ENCODE measurements at regions not wholly inside any gene's neighbourhood (a gene's known extent, or its start where the extent isn't known, plus 50 kb on each side); places are given as distances from the start of the nearest gene placed in this dataset.

DNA sequence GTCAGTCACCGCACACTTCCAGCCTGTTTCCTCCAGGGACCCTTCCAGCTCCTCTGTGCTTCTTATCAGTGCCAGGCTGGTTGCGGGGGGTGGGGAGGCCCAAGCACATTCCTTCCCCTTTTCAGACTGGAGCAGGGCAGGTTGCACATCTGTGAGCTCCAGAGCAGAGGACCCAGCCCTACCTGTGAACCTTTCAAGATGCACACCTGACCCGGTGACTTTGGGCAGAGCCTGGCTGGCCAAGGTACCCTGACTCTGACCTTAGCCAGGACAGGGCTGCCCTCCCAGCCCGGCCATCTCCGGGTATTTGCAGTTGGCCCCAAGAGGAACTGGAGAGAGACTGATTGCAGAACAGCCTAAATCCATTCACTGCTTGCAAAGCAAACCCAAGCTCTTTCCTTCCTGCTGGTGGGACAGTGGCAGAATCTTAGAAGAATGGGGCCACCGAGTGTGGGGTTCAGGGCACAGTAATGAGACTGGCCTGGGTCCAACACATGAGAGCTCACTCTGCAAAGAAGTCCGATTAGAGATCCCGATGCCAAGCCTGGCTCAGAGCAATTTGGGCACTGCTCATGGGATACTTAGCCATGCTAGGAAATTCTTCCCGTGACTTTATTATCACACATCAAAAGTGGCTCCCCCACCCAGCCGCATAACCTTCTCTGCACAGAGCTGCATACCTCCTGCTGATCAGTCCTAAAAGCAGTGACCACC is 64.7 kb upstream of the CCND1 start:
- no peak for TF ChIP-seq SREBF2 (IDR thresholded peaks at IDR 0.05)
- TF ChIP-seq, protein P1, sequence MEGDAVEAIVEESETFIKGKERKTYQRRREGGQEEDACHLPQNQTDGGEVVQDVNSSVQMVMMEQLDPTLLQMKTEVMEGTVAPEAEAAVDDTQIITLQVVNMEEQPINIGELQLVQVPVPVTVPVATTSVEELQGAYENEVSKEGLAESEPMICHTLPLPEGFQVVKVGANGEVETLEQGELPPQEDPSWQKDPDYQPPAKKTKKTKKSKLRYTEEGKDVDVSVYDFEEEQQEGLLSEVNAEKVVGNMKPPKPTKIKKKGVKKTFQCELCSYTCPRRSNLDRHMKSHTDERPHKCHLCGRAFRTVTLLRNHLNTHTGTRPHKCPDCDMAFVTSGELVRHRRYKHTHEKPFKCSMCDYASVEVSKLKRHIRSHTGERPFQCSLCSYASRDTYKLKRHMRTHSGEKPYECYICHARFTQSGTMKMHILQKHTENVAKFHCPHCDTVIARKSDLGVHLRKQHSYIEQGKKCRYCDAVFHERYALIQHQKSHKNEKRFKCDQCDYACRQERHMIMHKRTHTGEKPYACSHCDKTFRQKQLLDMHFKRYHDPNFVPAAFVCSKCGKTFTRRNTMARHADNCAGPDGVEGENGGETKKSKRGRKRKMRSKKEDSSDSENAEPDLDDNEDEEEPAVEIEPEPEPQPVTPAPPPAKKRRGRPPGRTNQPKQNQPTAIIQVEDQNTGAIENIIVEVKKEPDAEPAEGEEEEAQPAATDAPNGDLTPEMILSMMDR (IDR thresholded peaks at IDR 0.05) = no peak
- no peak for TF ChIP-seq EP300 (IDR thresholded peaks at IDR 0.05)
- TF ChIP-seq BHLHE40 (IDR thresholded peaks at IDR 0.05; ENCODE audit: low read depth, low read length) = no peak
- no peak for TF ChIP-seq RARB (CRISPR knock-in tag; IDR thresholded peaks at IDR 0.05)
- TF ChIP-seq HEYL (CRISPR knock-in tag; IDR thresholded peaks at IDR 0.05) = no peak
- no peak for TF ChIP-seq CBX8 (IDR thresholded peaks at IDR 0.05)
- TF ChIP-seq RAD21 (conservative IDR thresholded peaks at IDR 0.05 in 1 of 2, IDR thresholded peaks at IDR 0.05 in 1 of 2) = no peak
- TF ChIP-seq TFCP2L1 (CRISPR knock-in tag; IDR thresholded peaks at IDR 0.05) = no peak
- no peak for TF ChIP-seq HOXA7 (CRISPR knock-in tag; IDR thresholded peaks at IDR 0.05)
- TF ChIP-seq, protein P2, sequence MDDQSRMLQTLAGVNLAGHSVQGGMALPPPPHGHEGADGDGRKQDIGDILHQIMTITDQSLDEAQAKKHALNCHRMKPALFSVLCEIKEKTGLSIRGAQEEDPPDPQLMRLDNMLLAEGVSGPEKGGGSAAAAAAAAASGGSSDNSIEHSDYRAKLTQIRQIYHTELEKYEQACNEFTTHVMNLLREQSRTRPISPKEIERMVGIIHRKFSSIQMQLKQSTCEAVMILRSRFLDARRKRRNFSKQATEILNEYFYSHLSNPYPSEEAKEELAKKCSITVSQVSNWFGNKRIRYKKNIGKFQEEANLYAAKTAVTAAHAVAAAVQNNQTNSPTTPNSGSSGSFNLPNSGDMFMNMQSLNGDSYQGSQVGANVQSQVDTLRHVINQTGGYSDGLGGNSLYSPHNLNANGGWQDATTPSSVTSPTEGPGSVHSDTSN (IDR thresholded peaks at IDR 0.05) = no peak
- no peak for TF ChIP-seq ESRRA (IDR thresholded peaks at IDR 0.05; ENCODE audit: borderline replicate concordance, low read length)
- TF ChIP-seq HOXB5 (CRISPR knock-in tag; IDR thresholded peaks at IDR 0.05) = no peak
- CTCF ChIA-PET = interaction anchor here (0.8 to 1.4 kb wide), 3 partner anchors 9 to 279 kb away, joined by 3 read pairs; no protein-coding TSS in a partner anchor
- Histone ChIP-seq H3K4me3 (no peak overlapping the region), H3K4me2 (no peak overlapping the region), H3K4me1 (no peaks in the 10 kb centered on the region), H3K9me3 (no peaks in the 10 kb centered on the region; the same call in 2 of the 3 replicates), H3K27ac (no peak overlapping the region)
- 73% methylated on average over 10 of the region's 10 CpGs for WGBS (ENCODE audit: missing lambda C conversion rate)
- FAIRE-seq = no peak
- ATAC-seq = no peak
- no peak for DNase-seq (ENCODE audit: low read depth in 1 of 2, low spot score in 1 of 2)
- POLR2A ChIA-PET = no interaction called here

DNA sequence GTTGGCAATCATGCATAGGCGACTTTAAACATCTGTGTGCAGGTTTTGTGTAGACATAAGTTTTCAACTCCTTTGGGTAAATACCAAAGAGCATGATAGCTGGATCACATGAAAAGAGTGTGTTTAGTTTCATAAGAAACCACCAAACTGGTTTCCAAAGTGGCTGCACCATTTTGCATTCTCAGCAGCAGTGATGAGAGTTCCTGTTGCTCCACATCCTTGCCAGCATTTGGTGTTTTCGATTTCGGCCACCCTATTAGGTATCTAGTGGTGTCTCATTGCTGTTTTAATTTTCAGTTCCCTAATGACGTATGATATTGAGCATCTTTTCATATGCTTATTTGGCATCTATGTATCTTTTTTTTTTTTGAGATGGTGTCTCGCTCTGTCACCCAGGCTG is 62.8 kb upstream of the CCND1 start:
- CTCF ChIA-PET = no interaction called here
- ATAC-seq (no peak), FAIRE-seq (no peak), DNase-seq (ENCODE audit: low read depth in 1 of 2, low spot score in 1 of 2) (no peak)
- POLR2A ChIA-PET = no interaction called here
- Histone ChIP-seq H3K4me2 (no peak overlapping the region), H3K9me3 (no peaks in the 10 kb centered on the region; the same call in 2 of the 3 replicates), H3K4me3 (no peak overlapping the region), H3K27ac (no peak overlapping the region), H3K4me1 (no peaks in the 10 kb centered on the region)
- no peak for TF ChIP-seq MAFK (IDR thresholded peaks at IDR 0.05; ENCODE audit: partially characterized antibody)
- TF ChIP-seq SMC3 (IDR thresholded peaks at IDR 0.05) = no peak
- TF ChIP-seq SREBF2 (IDR thresholded peaks at IDR 0.05) = no peak
- TF ChIP-seq, protein P3, sequence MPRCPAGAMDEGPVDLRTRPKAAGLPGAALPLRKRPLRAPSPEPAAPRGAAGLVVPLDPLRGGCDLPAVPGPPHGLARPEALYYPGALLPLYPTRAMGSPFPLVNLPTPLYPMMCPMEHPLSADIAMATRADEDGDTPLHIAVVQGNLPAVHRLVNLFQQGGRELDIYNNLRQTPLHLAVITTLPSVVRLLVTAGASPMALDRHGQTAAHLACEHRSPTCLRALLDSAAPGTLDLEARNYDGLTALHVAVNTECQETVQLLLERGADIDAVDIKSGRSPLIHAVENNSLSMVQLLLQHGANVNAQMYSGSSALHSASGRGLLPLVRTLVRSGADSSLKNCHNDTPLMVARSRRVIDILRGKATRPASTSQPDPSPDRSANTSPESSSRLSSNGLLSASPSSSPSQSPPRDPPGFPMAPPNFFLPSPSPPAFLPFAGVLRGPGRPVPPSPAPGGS (IDR thresholded peaks at IDR 0.05) = no peak
- TF ChIP-seq ESRRA (IDR thresholded peaks at IDR 0.05; ENCODE audit: borderline replicate concordance, low read length) = no peak
- TF ChIP-seq CHD2 (IDR thresholded peaks at IDR 0.05; ENCODE audit: low read length, partially characterized antibody) = no peak
- no peak for TF ChIP-seq TFCP2L1 (CRISPR knock-in tag; IDR thresholded peaks at IDR 0.05)
- TF ChIP-seq, protein P4, sequence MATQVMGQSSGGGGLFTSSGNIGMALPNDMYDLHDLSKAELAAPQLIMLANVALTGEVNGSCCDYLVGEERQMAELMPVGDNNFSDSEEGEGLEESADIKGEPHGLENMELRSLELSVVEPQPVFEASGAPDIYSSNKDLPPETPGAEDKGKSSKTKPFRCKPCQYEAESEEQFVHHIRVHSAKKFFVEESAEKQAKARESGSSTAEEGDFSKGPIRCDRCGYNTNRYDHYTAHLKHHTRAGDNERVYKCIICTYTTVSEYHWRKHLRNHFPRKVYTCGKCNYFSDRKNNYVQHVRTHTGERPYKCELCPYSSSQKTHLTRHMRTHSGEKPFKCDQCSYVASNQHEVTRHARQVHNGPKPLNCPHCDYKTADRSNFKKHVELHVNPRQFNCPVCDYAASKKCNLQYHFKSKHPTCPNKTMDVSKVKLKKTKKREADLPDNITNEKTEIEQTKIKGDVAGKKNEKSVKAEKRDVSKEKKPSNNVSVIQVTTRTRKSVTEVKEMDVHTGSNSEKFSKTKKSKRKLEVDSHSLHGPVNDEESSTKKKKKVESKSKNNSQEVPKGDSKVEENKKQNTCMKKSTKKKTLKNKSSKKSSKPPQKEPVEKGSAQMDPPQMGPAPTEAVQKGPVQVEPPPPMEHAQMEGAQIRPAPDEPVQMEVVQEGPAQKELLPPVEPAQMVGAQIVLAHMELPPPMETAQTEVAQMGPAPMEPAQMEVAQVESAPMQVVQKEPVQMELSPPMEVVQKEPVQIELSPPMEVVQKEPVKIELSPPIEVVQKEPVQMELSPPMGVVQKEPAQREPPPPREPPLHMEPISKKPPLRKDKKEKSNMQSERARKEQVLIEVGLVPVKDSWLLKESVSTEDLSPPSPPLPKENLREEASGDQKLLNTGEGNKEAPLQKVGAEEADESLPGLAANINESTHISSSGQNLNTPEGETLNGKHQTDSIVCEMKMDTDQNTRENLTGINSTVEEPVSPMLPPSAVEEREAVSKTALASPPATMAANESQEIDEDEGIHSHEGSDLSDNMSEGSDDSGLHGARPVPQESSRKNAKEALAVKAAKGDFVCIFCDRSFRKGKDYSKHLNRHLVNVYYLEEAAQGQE (IDR thresholded peaks at IDR 0.05) = no peak
- TF ChIP-seq POLR2AphosphoS2 (conservative IDR thresholded peaks at IDR 0.05; ENCODE audit: low read length) = no peak
- no peak for TF ChIP-seq FOXS1 (CRISPR knock-in tag; IDR thresholded peaks at IDR 0.05)
- no peak for TF ChIP-seq HEYL (CRISPR knock-in tag; IDR thresholded peaks at IDR 0.05)
- TF ChIP-seq HDAC2 (IDR thresholded peaks at IDR 0.05) = no peak
- TF ChIP-seq, protein P1 (IDR thresholded peaks at IDR 0.05) = no peak
- no peak for TF ChIP-seq ZC3H11A (IDR thresholded peaks at IDR 0.05)
- TF ChIP-seq, protein P5, sequence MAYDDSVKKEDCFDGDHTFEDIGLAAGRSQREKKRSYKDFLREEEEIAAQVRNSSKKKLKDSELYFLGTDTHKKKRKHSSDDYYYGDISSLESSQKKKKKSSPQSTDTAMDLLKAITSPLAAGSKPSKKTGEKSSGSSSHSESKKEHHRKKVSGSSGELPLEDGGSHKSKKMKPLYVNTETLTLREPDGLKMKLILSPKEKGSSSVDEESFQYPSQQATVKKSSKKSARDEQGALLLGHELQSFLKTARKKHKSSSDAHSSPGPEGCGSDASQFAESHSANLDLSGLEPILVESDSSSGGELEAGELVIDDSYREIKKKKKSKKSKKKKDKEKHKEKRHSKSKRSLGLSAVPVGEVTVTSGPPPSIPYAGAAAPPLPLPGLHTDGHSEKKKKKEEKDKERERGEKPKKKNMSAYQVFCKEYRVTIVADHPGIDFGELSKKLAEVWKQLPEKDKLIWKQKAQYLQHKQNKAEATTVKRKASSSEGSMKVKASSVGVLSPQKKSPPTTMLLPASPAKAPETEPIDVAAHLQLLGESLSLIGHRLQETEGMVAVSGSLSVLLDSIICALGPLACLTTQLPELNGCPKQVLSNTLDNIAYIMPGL (CRISPR knock-in tag; IDR thresholded peaks at IDR 0.05; ENCODE audit: borderline replicate concordance) = no peak
- TF ChIP-seq EP300 (IDR thresholded peaks at IDR 0.05) = no peak
- no peak for TF ChIP-seq MYC (IDR thresholded peaks at IDR 0.05; ENCODE audit: borderline replicate concordance, low read length)
- no peak for TF ChIP-seq NR3C1 (IDR thresholded peaks at IDR 0.05)
- WGBS (ENCODE audit: missing lambda C conversion rate) = 88% methylated on average over 5 of the region's 5 CpGs
